ENCODE measurements at regions not wholly inside any gene's neighbourhood (a gene's known extent, or its start where the extent isn't known, plus 50 kb on each side); places are given as distances from the start of the nearest gene placed in this dataset.
"Not testable (repeated sequence)": the region's sequence is repeated elsewhere in the genome, so short reads cannot be mapped to it uniquely, and the experiment has no call there.

GRCh38 chr10:47626975-47627374 is 103.5 kb upstream of the AGAP9 start:
- not testable (repeated sequence) for DNase-seq (ENCODE audit: low read depth)

- not testable (repeated sequence) for DNase-seq (ENCODE audit: low read depth)
These were observed 99.3 kb upstream of the AGAP9 start for GRCh38 chr10:47622719-47623118.

- not testable (repeated sequence) for DNase-seq (ENCODE audit: low read depth)
These were observed 96.0 kb upstream of the AGAP9 start for GRCh38 chr10:47619300-47620012.

- not testable (repeated sequence) for DNase-seq (ENCODE audit: low read depth)
These were observed 85.9 kb upstream of the AGAP9 start for GRCh38 chr10:47609311-47609710.

GRCh38 chr10:47605791-47606773 is 82.6 kb upstream of the AGAP9 start:
- DNase-seq (ENCODE audit: low read depth), result not testable (repeated sequence)

GRCh38 chr10:47600604-47601003 is 77.2 kb upstream of the AGAP9 start:
- not testable (repeated sequence) for DNase-seq (ENCODE audit: low read depth)

GRCh38 chr10:47600127-47600526 is 76.7 kb upstream of the AGAP9 start:
- DNase-seq (ENCODE audit: low read depth), result not testable (repeated sequence)

GRCh38 chr10:47599657-47600056 is 76.2 kb upstream of the AGAP9 start:
- not testable (repeated sequence) for DNase-seq (ENCODE audit: low read depth)

- not testable (repeated sequence) for DNase-seq (ENCODE audit: low read depth)
These were observed 70.4 kb upstream of the AGAP9 start for GRCh38 chr10:47593805-47594204.

- not testable (repeated sequence) for DNase-seq (ENCODE audit: low read depth)
These were observed 69.7 kb upstream of the AGAP9 start for GRCh38 chr10:47593129-47593528.

GRCh38 chr10:47590956-47591355 is 67.5 kb upstream of the AGAP9 start:
- not testable (repeated sequence) for DNase-seq (ENCODE audit: low read depth)

GRCh38 chr10:47590534-47590933 is 67.1 kb upstream of the AGAP9 start:
- not testable (repeated sequence) for DNase-seq (ENCODE audit: low read depth)

GRCh38 chr10:47582051-47582450 is 58.6 kb upstream of the AGAP9 start:
- not testable (repeated sequence) for DNase-seq (ENCODE audit: low read depth)

GRCh38 chr10:47580063-47580462 is 56.6 kb upstream of the AGAP9 start:
- not testable (repeated sequence) for DNase-seq (ENCODE audit: low read depth)

GRCh38 chr10:47578547-47578946 is 55.1 kb upstream of the AGAP9 start:
- not testable (repeated sequence) for DNase-seq (ENCODE audit: low read depth)
